DMS79 (cell line): ENCODE measurements at regions not wholly inside any gene's neighbourhood (a gene's known extent, or its start where the extent isn't known, plus 50 kb on each side); places are given as distances from the start of the nearest gene placed in this dataset.
"Not testable (repeated sequence)": the region's sequence is repeated elsewhere in the genome, so short reads cannot be mapped to it uniquely, and the experiment has no call there.

Source experiments
- DNase-seq: peaks from one replicate; lab custom pipeline; 2025; lab: John Stamatoyannopoulos, UW

DNA sequence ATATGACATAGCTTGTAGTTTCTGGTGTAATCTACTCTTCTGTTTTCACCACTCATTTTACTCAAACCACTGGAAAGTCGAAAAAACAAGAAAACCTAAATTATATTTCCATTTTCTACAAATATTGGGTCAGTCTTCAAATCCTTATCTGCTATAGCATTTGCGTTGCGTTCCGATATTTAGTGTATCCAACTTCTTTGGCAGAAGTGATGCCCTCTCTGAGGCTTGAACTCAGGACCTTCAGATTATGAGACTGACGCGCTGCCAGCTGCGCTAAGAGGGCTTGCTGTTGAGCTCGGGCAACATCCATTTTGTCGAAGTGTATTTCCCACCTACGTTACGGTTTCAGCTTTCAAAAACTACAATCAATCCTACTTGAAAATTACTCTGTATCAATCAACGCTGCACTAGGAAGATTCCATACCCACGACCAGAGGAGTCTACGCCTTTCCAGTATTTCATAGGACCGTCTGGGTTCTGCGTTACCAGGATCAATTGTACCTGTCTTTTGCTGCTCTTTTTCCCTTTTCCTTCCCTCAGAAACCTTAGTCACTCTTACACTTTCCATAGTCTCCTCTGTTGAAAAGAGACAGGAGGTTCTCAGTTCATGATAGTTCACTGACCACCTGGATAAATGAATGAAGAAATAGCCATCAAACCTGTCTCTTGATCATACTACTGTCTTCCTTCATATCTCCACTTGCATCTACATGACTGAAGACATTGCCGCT is 140.5 kb upstream of the ZNF322 start:
- DNase-seq = not testable (repeated sequence)

DNA sequence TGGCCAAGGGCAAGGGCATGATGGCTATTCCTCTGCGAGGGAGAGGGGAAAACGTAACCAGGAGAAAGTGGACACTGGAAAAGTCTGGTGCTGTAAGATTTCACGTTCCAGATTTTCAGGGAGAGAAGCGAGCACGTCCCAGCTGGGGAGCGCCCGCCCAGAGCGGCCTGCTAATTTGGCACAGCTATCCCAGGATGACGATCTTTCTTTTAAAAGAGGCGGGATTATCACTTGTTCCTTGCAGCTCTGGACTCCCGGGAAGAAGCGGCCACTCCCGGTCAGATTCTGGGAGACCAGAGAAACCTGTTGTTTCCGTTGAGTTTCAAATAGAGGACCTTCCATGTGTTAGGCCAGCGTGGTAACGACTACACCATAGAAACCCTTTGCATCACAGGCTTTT is 144.2 kb upstream of the ZNF322 start:
- not testable (repeated sequence) for DNase-seq

DNA sequence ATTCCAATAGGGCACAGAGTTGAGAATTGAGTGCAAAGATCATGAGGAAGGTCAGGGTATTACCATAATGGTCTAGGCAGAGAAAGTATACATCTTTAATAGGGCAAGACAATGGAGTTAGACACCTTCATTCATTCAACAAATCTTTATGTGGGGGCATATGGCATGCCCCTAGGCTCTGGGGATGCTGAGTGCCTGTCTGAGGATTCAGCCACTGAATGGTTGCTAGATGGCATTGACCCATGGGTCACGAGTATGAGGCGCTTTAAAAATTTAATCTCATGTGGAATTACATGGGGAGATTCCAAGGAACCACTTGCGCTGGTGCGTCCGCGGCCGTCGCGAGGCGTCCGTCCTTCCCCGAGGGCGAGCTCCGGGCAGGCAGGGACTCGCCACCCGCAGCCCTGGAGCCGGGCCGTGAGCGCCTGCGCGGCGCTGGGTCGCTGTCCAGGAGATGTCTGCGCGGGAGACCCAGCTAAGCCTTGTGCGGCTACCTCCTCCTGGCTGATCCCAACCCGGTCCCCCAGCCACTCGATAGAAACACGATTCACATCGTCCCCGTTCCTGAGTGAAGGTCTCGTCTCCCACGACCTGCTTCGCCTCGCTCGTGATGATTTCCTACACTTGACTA is 152.1 kb upstream of the ZNF322 start:
- not testable (repeated sequence) for DNase-seq

DNA sequence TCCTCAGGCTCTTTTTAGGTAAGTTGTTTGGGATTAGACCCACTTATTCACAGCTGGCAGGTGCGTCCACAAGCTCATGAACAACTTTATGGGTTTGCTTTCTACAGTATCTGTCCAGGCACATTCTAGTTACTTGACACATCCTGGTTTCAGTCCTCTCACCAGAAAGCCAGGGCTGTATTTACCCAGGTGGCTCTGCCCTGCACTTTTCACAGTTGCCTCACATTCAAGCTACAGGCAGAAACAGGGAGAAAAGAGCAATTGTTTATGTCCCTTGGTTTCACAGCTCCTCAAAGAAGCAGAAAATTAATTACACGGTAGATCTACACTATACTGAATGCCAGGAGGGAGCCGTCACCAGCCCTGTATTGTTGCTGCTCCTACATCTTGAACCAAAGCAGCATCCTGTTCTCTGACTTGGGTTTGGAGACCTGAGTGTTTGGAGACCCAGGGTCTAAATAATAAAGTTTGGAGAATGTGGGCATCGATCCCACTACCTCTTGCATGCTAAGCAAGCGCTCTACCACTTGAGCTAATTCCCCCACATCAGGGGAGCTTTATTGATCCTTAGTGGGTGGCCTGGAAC is 159.2 kb upstream of the ZNF322 start:
- not testable (repeated sequence) for DNase-seq

DNA sequence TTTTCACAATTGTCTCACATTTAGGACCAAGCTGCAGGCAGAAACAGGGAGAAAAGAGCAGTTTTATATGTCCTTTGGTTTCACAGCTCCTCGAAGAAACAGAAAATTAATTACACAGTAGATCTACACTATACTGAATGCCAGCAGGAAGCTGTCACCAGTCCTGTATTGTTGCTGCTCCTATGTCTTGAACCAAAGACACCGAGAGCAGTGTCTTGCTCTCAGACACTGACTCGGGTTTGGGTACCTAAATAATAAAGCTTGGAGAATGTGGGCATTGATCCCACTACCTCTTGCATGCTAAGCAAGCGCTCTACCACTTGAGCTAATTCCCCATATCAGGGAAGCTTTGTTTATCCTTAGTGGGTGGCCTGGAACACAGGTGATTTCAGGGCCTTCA is 168.4 kb upstream of the ZNF322 start:
- not testable (repeated sequence) for DNase-seq

DNA sequence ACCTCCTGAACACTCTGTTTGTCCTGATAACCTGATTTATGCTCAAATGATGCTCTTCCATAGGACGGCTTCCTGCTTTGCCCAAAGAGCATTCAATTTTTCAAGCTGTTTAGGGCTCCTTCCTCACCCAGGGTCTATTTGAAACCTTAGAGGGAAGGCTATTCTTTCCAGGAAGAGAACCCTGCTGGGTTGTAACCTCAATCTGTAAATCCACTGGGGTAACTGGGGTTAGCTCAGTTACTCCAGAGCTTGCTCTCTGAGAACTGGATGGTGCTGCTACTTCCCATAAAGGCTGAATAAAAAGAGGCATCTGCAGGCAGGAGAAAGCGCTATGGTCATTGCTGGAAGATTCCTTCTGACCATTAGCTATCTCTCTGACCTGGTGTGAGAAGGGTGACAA is 169.9 kb upstream of the ZNF322 start:
- not testable (repeated sequence) for DNase-seq

DNA sequence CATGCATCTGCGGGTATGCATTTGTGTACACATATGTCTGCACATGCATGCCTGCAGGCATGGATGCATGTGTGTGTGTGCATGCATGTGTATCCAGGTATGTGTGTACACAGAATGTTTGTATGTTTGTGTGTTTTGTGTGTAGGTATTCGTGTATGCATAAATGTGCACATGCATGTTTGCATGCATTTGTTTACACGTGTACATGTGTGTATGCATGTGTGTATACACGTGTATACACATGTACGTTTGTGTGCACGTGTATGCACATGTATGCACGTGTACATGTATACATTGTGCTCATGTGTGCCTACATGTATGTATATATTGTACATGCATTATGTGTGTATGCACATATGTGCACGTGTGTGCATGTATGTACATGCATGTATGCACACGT is 171.4 kb upstream of the ZNF322 start:
- not testable (repeated sequence) for DNase-seq

DNA sequence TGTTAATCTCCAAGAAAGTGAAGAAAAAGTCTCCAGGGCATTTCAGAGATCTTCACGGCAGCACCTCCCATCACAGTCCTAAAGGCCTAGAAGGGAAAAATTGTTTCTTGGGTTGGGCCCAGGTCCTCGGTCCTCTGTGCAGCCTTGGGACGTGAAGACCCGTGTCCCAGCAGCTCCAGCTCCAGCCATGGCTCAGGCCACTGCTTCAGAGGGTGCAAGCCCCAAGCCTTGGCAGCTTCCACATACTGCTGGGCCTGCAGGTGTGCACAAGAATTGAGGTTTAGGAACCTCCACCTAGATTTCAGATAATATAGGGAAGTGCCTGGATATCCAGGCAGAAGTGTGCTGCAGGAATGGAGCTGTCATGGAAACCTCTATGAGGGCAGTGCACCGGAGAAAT is 176.2 kb upstream of the ZNF322 start:
- not testable (repeated sequence) for DNase-seq

DNA sequence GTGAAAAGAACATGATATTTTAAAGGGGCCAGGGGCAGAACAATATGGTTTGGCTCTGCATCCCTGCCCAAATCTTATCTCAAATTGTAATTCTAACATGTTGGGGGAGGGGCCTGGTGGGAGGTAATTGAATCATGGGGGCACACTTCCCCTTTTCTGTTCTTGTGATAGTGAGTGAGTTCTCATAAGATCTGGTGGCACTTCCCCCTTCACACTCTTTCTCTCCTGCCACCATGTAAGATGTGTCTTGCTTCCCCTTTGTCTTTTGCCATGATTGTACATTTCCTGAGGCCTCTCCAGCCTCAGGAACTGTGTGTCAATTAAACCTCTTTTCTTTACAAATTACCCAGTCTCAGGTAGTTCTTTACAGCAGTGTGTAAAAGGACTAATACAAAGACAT is 177.1 kb upstream of the ZNF322 start:
- not testable (repeated sequence) for DNase-seq

DNA sequence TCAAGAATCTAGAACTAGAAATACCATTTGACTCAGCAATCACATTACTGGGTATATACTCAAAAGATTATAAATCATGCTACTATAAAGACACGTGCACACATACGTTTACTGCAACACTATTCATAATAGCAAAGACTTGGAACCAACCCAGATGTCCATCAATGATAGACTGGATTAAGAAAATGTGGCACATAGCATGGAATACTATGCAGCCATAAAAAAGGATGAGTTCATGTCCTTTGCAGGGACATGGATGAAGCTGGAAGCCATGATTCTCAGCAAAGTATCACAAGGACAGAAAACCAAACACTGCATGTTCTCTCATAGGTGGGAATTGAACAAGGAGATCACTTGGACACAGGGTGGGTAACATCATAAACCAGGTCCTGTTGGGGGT is 185.3 kb upstream of the ZNF322 start:
- DNase-seq = not testable (repeated sequence)

DNA sequence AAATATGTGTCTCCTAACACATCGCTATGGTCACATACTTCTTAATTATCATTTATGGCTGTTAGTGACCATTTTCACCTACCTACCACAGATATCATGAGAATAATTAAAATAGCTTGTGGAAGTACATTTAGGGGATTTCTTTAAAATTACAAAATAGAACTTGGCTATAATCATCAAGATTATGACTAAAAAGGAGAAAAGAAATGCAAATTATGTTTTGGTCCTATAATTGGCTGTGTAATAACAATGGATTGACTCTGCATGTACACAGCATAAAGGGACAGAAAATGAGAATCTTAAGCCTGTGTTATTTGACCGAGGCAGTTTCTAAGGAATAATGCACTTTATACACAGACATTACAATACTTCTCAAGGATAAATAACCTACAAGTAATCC is 197.7 kb upstream of the ZNF322 start:
- DNase-seq = not testable (repeated sequence)

DNA sequence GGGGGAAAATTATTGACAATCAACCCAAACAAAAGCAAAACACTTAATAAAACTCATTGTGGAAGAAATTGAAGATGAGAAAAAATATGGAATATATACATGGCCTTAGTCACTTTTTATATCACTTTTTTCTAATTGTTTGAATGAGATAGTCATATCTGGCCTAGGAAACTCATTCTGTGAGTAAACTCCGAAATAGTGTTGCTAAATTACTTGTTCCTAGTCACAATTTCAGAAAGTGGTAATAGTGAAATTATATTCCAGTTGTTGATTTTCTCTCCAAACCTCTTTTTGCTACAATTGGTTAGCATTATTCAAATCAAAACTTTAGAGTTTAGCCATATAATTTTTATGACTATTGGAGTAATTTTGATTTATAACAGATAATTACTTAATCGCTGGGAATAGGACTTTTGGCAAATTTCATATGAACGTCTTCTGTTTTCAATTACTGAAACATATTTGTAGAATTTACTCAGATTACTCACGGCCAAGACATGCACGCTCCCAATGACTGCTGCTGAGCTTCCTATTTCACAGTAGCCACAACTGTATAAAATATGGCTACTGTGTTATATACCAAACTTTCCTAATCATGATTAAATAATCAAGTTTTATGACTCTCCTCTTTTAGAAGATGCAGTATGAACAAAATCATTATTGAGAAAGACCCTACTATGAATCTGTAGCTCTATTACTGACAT is 199.7 kb upstream of the ZNF322 start:
- DNase-seq = not testable (repeated sequence)

DNA sequence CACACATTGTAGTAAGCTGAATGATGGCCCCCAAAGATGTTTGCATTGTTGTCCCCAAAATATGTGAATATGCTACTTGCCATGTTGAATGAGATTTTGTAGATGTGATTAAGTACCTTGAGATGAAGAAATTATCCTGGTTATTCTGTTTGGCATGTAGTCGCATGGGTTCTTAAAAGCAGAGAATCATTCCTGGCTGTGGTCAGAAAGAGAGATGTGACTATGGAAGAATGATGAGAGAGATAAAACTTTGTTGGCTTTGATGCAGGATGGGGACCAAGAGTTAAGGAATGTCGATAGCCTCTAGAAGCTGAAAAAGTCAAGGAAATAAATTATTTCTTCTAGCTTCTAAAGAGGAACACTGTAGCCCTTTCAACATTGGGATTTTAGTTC is 200.2 kb upstream of the ZNF322 start:
- DNase-seq = not testable (repeated sequence)

DNA sequence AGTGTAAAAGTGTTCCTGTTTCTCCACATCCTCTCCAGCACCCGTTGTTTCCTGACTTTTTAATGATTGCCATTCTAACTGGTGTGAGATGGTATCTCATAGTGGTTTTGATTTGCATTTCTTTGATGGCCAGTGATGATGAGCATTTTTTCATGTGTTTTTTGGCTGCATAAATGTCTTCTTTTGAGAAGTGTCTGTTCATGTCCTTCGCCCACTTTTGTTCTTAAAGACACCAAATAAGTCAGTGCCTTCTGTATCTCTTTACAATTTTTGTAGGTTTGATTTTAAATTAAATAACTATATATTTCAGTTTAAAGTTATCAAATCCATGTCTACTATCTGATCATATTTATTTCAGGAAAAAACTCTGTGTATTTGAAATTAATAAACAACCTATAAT is 202.4 kb upstream of the ZNF322 start:
- not testable (repeated sequence) for DNase-seq

DNA sequence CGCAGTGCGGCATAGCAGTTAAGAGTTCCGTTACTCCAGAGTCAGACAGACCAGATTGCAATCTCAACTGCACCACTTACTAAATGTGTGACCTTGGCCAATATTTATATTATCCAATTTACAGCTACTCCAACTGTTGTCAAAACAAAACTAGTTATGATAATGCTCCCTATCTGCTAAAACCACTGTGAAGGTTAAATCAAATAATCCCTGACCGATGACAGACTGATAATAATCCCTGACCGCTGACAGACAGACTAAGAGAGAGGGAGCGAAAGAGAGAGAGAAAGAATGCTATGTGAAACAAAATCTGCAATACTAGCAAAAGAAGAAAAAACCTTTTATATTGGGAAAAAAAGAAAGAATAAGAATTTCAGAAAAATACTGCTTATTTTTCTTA is 204.1 kb upstream of the ZNF322 start:
- DNase-seq = not testable (repeated sequence)

DNA sequence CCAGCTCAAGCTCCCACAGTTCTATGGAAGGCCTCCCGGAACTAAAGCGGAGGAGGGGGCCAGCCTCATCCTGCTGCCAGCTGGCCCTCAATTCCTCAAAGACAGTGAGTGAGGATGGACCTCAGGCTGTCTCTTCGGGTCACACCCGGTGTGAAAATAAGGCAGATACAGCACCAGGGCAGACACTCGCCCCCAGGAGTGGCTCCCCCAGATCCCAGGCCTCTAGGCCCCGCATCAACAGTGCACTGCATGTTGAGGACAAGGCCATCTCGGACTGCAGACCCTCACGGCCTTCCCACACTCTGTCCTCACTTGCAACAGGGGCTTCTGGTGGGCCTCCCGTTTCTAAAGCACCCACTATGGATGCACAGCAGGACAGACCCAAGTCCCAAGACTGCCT is 239.2 kb upstream of the ZNF322 start:
- DNase-seq = not testable (repeated sequence)

DNA sequence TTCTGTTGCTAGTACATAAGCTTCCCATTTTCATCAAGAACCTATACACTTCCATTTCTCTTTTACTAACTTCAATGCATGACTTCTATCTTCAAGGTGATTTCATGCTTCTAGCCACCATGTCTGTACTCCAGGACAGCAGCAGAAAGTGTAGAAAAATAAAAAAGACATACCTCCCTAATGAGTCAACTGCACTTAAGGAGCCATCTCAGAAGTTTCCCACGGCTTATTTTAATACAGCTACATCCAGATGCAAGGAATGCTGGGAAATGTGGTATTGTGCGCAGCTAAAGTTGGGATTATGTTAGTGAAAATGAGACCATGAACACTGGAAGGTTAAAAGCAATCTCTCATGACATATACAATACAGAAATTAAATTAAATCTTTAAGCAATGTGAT is 264.7 kb upstream of the ZNF322 start:
- not testable (repeated sequence) for DNase-seq

DNA sequence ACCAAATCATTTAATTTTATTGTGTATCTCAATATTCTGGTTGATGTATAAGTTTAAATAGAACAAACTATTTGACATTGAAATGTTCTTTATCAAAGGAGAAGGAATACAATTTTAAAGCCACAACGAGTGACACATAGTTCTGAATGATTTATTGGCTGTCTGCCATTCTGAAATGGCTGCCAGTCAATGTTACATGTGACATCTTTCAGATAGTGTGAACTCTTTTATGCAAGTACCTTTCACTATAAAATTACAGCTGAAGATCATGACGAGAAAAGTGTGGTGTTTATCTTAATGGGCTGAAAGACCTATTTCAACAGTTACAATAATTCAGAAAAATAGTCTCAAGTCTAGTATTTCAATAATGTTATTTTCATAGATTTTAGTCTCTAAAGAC is 268.6 kb upstream of the ZNF322 start:
- DNase-seq = not testable (repeated sequence)

DNA sequence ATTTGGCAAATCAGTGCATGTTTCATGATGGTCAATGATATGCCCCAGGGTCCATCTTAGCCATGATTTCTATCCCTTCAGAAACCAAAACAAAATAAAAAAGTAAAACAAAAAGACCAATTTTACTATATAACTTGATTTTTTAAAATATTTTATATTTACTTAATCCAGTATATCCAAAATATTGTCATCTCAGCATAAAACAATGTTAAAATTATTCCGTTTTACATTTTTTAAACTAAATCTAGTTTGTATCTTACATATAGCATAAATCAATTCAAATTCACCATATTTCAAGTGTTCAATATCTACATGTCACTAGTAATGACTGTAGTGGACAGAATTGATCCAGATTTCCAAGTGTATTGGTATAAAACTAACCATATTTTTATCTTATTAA is 277.7 kb upstream of the ZNF322 start:
- DNase-seq = not testable (repeated sequence)

DNA sequence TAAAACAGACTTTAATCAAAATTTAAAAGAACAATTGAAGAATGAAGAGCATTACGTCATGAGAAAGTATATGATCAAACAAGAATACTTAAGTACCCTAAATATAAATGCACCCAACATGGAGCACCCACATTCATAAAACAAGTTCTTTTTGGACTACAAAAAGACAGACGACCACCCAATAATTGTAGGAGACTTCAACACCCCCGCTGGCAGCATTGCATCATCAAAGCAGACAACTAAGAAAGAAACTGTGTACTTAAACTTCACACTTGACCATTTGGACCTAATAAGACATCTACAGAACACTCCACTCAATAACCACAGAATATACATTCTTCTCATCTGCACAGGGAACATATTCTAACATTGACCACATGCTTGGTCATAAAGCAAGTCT is 291.7 kb upstream of the ZNF322 start:
- not testable (repeated sequence) for DNase-seq

DNA sequence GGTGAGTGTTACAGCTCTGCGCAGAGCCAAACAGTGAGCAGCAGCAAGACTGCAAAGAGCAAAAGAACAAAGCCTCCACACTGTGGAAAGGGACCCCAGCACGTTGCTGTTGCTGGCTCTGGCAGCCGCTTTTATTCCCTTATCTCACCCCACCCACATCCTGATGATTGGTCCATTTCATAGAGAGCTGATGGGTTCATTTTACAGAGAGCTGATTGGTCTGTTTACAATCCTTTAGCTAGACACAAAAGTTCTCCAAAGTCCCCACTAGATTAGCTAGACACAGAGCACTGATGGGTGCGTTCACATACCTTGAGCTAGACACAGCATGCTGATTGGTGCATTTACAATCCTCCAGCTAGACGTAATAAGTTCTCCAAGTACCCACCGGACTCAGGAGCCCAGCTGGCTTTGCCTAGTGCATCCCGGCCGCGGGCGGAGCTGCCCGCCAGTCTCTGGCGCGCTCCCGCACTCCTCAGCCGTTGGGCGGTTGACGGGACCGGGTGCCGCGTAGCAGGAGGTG is 291.4 kb upstream of the PRSS16 start:
- DNase-seq = peak; percentile 61

DNA sequence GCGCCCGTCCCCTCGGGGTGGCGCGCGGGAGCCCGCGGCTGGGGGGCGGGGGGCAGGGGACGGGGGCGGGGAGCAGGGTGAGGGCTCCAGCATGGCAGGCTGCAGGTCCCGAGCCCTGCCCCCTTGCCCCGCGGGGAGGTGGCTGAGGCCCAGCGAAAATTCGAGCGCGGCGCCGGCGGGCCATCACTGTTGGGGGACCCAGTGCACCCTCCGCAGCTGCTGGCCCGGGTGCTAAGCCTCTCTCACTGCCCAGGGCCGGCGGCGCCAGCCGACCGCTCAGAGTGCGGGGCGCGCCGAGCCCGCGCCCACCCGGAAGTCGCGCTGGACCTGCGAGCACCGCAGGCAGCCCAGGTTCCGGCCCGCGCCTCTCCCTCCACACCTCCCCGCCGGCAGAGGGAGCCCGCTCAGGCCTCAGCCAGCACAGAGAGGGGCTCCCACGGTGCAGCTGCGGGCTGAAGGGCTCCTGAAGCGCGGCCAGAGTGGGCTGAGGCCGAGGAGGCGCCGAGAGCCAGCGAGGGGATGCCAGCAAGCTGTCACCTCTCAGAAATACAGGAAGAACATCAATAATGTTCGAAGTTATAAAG is 290.8 kb upstream of the PRSS16 start:
- peak; percentile 0 for DNase-seq
